ACHN (cell line): ENCODE measurements at regions not wholly inside any gene's neighbourhood (a gene's known extent, or its start where the extent isn't known, plus 50 kb on each side); places are given as distances from the start of the nearest gene placed in this dataset.
"Not testable (repeated sequence)": the region's sequence is repeated elsewhere in the genome, so short reads cannot be mapped to it uniquely, and the experiment has no call there.

Experiments used
- DNase-seq: peaks from one replicate; pipeline ENCODE4 v3.0.0-alpha.2; 2015
- in situ Hi-C: cut with HindIII; loops from 2 replicates; pipeline ENCODE4 v1.10.0; 2017; ENCODE audit warnings: low sequenced_read_pairs, low pct_ligation_motif_present, low pct_unique_long_range_greater_than_20kb

GRCh38 chr3:28151608-28152228, 89.7 kb upstream of the CMC1 start:
- DNase-seq: peak; percentile 5
- in situ Hi-C loops: no loop called here

GRCh38 chr3:28155631-28156030, 85.8 kb upstream of the CMC1 start:
- no peak for DNase-seq
- in situ Hi-C loops: no loop called here

GRCh38 chr3:28156599-28156998, 84.8 kb upstream of the CMC1 start:
- DNase-seq, in situ Hi-C loops: not testable (repeated sequence)

- in situ Hi-C loops: no loop called here
- no peak for DNase-seq
Measured at GRCh38 chr3:28171962-28172361, 69.5 kb upstream of the CMC1 start.

GRCh38 chr3:28172748-28173147, 68.7 kb upstream of the CMC1 start:
- in situ Hi-C loops: no loop called here

GRCh38 chr3:28173836-28174235, 67.6 kb upstream of the CMC1 start:
- in situ Hi-C loops: no loop called here
- DNase-seq: no peak

More at GRCh38 chr3:28172748-28173147, 68.7 kb upstream of the CMC1 start:
- no peak for DNase-seq

GRCh38 chr3:28186748-28187147, 54.7 kb upstream of the CMC1 start:
- DNase-seq: no peak
- in situ Hi-C loops: no loop called here

GRCh38 chr3:28188686-28189085, 52.7 kb upstream of the CMC1 start:
- DNase-seq: no peak
- in situ Hi-C loops: no loop called here

GRCh38 chr3:28191363-28191762, 50.1 kb upstream of the CMC1 start:
- in situ Hi-C loops: no loop called here
- DNase-seq: no peak
